ENCODE measurements at regions not wholly inside any gene's neighbourhood (a gene's known extent, or its start where the extent isn't known, plus 50 kb on each side); places are given as distances from the start of the nearest gene placed in this dataset.

GRCh38 chr16:52073024-52073423, 473.9 kb downstream of the TOX3 start:
- intact Hi-C loops (cut with DNase I), result no loop called here
- Histone ChIP-seq H3K4me1 (ENCODE audit: control insufficient read depth in 2 of 3, insufficient read depth in 2 of 3, low read depth in 1 of 3, low read length in 3 of 3) (no peaks in the 10 kb centered on the region), H3K36me3 (ENCODE audit: control insufficient read depth in 2 of 3, insufficient read depth in 3 of 3, low read length in 3 of 3) (no peaks in the 10 kb centered on the region), H3K9ac (ENCODE audit: low read length in 3 of 3) (no peak overlapping the region), H3K27me3 (ENCODE audit: control insufficient read depth, insufficient read depth, low read length) (no peaks in the 10 kb centered on the region), H3K27ac (ENCODE audit: low read depth in 2 of 2, low read length in 2 of 2) (no peak overlapping the region), H3K4me3 (ENCODE audit: low read length in 3 of 3) (no peak overlapping the region), H3K9me3 (ENCODE audit: control insufficient read depth in 2 of 3, insufficient read depth in 1 of 3, low read length in 3 of 3) (no peaks in the 10 kb centered on the region)
- DNase-seq (peak in 1 of 5 donors; percentile 24), FAIRE-seq (no peak)
- TF ChIP-seq CTCF (IDR thresholded peaks at IDR 0.05; ENCODE audit: borderline replicate concordance, extremely low read depth, insufficient read depth), result no peak

DNA sequence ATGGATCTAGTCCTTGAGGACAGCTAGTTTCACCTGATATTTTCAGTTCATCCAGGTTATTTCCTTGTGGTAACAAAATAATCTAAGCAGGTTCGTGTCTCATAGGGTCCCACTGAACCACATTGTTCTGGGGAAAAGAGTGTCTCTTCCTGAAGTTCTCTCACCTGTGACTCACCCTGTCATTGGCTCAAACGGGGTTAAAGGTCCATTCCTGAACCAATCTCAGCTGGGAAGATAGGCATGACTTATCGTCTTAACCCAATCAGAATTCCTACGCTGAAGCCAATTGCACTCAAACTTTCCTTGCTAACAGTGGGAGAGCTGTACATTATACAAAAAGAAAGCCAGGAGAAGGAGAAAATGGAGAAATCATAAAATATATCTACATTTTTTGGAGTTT, 475.8 kb downstream of the TOX3 start:
- H3K27me3 ChIP-seq (ENCODE audit: control insufficient read depth, insufficient read depth, low read length), result no peaks in the 10 kb centered on the region
- no peak overlapping the region for H3K27ac ChIP-seq (ENCODE audit: low read depth in 2 of 2, low read length in 2 of 2)
- H3K9ac ChIP-seq (ENCODE audit: low read length in 3 of 3), result no peak overlapping the region
- DNase-seq (no peak), FAIRE-seq (no peak)
- no peaks in the 10 kb centered on the region for H3K9me3 ChIP-seq (ENCODE audit: control insufficient read depth in 2 of 3, insufficient read depth in 1 of 3, low read length in 3 of 3)
- no peaks in the 10 kb centered on the region for H3K36me3 ChIP-seq (ENCODE audit: control insufficient read depth in 2 of 3, insufficient read depth in 3 of 3, low read length in 3 of 3)
- no peak overlapping the region for H3K4me3 ChIP-seq (ENCODE audit: low read length in 3 of 3)
- TF ChIP-seq CTCF (IDR thresholded peaks at IDR 0.05; ENCODE audit: borderline replicate concordance, extremely low read depth, insufficient read depth), result no peak
- intact Hi-C loops (cut with DNase I), result no loop called here
- no peaks in the 10 kb centered on the region for H3K4me1 ChIP-seq (ENCODE audit: control insufficient read depth in 2 of 3, insufficient read depth in 2 of 3, low read depth in 1 of 3, low read length in 3 of 3)

GRCh38 chr16:52070341-52071057, 476.4 kb downstream of the TOX3 start:
- H3K9ac ChIP-seq (ENCODE audit: low read length in 3 of 3), result no peak overlapping the region
- FAIRE-seq, result no peak
- no peaks in the 10 kb centered on the region for H3K36me3 ChIP-seq (ENCODE audit: control insufficient read depth in 2 of 3, insufficient read depth in 3 of 3, low read length in 3 of 3)
- no peak overlapping the region for H3K4me3 ChIP-seq (ENCODE audit: low read length in 3 of 3)
- no peak for DNase-seq
- H3K9me3 ChIP-seq (ENCODE audit: control insufficient read depth in 2 of 3, insufficient read depth in 1 of 3, low read length in 3 of 3), result no peaks in the 10 kb centered on the region
- H3K27ac ChIP-seq (ENCODE audit: low read depth in 2 of 2, low read length in 2 of 2), result no peak overlapping the region
- H3K27me3 ChIP-seq (ENCODE audit: control insufficient read depth, insufficient read depth, low read length), result no peaks in the 10 kb centered on the region
- TF ChIP-seq CTCF (IDR thresholded peaks at IDR 0.05; ENCODE audit: borderline replicate concordance, extremely low read depth, insufficient read depth), result no peak
- intact Hi-C loops (cut with DNase I), result no loop called here
- no peaks in the 10 kb centered on the region for H3K4me1 ChIP-seq (ENCODE audit: control insufficient read depth in 2 of 3, insufficient read depth in 2 of 3, low read depth in 1 of 3, low read length in 3 of 3)

- H3K36me3 ChIP-seq (ENCODE audit: control insufficient read depth in 2 of 3, insufficient read depth in 3 of 3, low read length in 3 of 3), result no peaks in the 10 kb centered on the region
- DNase-seq, result peak in 3 of 5 donors; percentile 17 to 82 (median 79)
- peak; percentile 33 for TF ChIP-seq CTCF (IDR thresholded peaks at IDR 0.05; ENCODE audit: borderline replicate concordance, extremely low read depth, insufficient read depth)
- no peaks in the 10 kb centered on the region for H3K9me3 ChIP-seq (ENCODE audit: control insufficient read depth in 2 of 3, insufficient read depth in 1 of 3, low read length in 3 of 3)
- intact Hi-C loops (cut with DNase I), result no loop called here
- H3K4me3 ChIP-seq (ENCODE audit: low read length in 3 of 3), result no peak overlapping the region
- H3K27ac ChIP-seq (ENCODE audit: low read depth in 2 of 2, low read length in 2 of 2), result no peak overlapping the region
- no peaks in the 10 kb centered on the region for H3K27me3 ChIP-seq (ENCODE audit: control insufficient read depth, insufficient read depth, low read length)
- H3K4me1 ChIP-seq (ENCODE audit: control insufficient read depth in 2 of 3, insufficient read depth in 2 of 3, low read depth in 1 of 3, low read length in 3 of 3), result no peaks in the 10 kb centered on the region
- no peak for FAIRE-seq
- no peak overlapping the region for H3K9ac ChIP-seq (ENCODE audit: low read length in 3 of 3)
These were observed 477.1 kb downstream of the TOX3 start for GRCh38 chr16:52069866-52070265.
